Stimulated activated CD4-positive, alpha-beta T cell treated with anti-CD3 and anti-CD28 coated beads, Interleukin-4, amount 100 ng/mL, for 24 hours (primary cell): ENCODE measurements at regions not wholly inside any gene's neighbourhood (a gene's known extent, or its start where the extent isn't known, plus 50 kb on each side); places are given as distances from the start of the nearest gene placed in this dataset.

Source experiments
- DNase-seq: peaks from one replicate; pipeline ENCODE4 v3.0.0-alpha.2; 2020

DNA sequence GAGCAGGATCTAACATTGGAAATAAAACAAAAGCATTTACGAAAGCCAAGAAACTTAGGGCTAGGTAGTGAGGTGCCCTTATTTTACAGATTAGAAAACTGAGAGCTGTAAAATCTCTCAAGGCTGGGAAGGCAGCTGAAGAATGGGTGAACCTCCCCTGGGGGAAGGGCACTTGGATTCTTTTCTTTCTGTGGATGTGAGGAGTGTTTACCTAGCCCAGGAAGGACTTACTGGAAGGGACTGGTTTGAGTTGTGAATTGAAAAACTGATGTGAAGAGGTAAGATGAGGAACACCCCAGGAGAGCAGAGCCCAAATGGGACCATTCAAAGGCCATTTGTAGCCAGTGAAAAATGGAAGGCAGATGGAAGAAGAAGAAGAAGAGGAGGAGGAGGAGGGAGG, 74.7 kb upstream of the NGF start:
- DNase-seq, result no peak

DNA sequence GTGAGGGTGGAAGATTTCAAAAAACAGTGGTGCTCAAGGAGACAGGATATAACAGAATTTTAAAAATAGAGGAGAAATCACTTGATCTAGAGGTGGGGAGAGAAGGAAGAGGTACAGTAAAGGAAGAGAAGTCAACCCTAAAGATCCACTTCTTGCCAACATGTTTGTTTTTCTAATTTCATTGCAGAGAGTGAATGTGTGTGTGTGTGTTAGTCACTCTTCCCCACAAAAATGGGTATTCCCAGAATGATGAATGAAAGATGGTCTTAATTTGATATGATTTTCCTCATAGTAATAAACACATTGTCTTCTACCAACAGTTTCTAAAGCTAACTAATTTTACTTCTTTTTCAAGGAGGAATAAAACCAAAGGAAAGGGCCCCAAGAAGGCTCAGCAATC, 74.2 kb upstream of the NGF start:
- no peak for DNase-seq

- DNase-seq, result no peak
Observed at GRCh38 chr1:115411371-115412063, 73.5 kb upstream of the NGF start.

- no peak for DNase-seq
Observed at GRCh38 chr1:115409094-115410015, 71.3 kb upstream of the NGF start.

DNA sequence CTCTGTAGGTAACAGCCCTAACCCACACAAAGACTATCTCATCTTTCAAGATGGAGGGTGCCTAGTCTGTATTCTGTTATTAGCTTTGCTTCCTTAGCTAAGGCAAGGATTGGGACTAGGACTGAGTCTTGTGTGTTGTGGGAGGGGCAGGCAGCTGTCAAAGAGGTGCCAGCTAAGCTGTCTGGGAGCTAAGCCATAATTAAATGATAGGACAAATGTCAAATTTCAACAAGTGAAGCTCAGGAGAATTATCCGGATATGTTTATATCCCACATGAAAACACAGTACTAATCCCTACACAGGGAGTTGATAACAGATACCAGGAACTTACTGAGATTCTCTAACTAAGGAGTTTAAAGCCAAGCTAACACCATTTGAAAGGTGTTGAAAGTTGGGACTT, 70.5 kb upstream of the NGF start:
- no peak for DNase-seq

GRCh38 chr1:115404911-115405310, 66.9 kb upstream of the NGF start:
- DNase-seq, result no peak

- no peak for DNase-seq
Observed at GRCh38 chr1:115402753-115403184, 64.7 kb upstream of the NGF start.

GRCh38 chr1:115401676-115402075, 63.6 kb upstream of the NGF start:
- DNase-seq, result no peak

DNA sequence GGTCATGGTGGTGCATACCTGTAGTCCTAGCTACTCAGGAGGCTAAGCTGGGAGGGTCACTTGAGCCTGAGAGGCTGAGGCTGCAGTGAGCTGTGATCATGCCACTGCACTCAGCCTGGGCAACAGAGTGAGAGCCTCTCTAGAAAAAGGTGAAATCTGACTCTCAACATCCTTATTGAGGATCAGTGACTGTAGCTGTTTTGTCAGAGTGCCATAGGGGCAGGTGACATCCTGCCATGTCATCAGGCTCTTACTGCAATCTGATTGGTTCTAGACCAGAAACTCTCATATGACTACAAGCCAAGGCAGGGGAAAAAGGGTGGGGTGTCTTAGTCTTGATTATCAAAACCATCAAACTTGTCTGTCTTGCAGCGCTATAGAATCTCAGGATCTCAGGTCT, 62.8 kb upstream of the NGF start:
- no peak for DNase-seq

DNA sequence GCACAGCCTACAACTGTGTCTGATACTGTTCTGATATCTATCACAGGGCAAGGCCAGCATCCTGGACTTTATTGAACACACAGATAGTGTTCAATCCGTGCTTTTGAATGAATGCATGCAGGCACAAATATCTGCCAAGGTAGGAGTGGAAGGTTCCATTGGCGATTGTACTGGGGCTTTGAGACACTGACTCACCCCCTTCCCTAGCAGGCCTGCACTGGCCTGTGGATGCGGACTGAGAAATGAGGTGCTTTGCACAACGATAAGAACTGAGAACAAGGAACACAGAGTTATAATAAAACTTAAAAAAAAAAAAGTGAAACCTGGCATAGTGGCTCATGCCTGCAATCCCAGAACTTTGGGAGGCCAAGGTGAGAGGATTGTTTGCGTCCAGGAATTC, 62.4 kb upstream of the NGF start:
- no peak for DNase-seq

DNA sequence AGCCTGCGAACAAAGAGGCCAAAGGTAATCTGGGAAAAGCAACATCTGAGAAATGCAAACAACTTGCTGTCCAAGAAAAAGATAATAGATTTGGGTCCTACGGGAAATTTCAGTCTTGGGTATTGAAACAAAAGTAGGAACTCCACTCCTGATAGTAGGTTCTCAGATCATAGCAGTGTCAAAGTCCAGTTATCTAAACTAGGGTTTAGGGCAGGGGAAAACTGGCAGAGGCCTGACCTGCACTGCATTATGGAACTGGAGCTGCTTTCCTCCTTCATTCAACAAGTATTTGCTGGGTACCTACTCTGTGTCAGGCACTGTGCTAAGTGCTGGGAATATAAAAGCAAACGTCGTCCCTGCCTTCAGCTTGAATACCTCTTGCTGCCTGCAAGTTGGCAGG, 60.7 kb upstream of the NGF start:
- DNase-seq, result no peak
